Spleen (tissue), 11 donors: ENCODE measurements at regions not wholly inside any gene's neighbourhood (a gene's known extent, or its start where the extent isn't known, plus 50 kb on each side); places are given as distances from the start of the nearest gene placed in this dataset.

Experiments
- DNase-seq: peaks from one replicate; pipeline ENCODE4 v3.0.0-alpha.2; 2020
- H3K27ac ChIP-seq, 8 donors: fragments of 200-600 bp; sonication (generic) in 7 of 8; 1 replicate in 4 of 8; 2 replicates in 4 of 8; pipeline versions ENCODE4 v1.5.0 to v1.8.0; 2016 to 2021; ENCODE audit warnings: inconsistent platforms in 4 of 8, mild to moderate bottlenecking in 4 of 8, moderate library complexity in 1 of 8
- H3K27me3 ChIP-seq, 7 donors: fragments of 200-600 bp; sonication (generic) in 6 of 7; replicated peaks in 1 of 7; 1 replicate in 4 of 7; 2 replicates in 3 of 7; pipeline versions ENCODE4 v1.5.0 to v1.8.0; 2016 to 2021; ENCODE audit warnings: inconsistent platforms in 3 of 7, mild to moderate bottlenecking in 1 of 7
- H3K36me3 ChIP-seq, 6 donors: fragments of 200-600 bp; sonication (generic) in 5 of 6; 1 replicate in 4 of 6; 2 replicates in 2 of 6; pipeline versions ENCODE4 v1.5.0 to v1.8.0; 2016 to 2021; ENCODE audit warnings: inconsistent platforms in 2 of 6
- H3K4me1 ChIP-seq, 6 donors: fragments of 200-600 bp; sonication (generic) in 5 of 6; 1 replicate in 3 of 6; 2 replicates in 3 of 6; pipeline versions ENCODE4 v1.5.0 to v1.8.0; 2016 to 2021; ENCODE audit warnings: inconsistent platforms in 3 of 6
- H3K4me3 ChIP-seq, 8 donors: fragments of 200-600 bp; sonication (generic) in 7 of 8; 1 replicate in 4 of 8; 2 replicates in 4 of 8; pipeline versions ENCODE4 v1.5.0 to v1.8.0; 2016 to 2021; ENCODE audit warnings: inconsistent platforms in 4 of 8, mild to moderate bottlenecking in 4 of 8, moderate library complexity in 2 of 8
- H3K9me3 ChIP-seq, 8 donors: fragments of 200-600 bp; sonication (generic) in 7 of 8; 1 replicate in 4 of 8; 2 replicates in 4 of 8; pipeline versions ENCODE4 v1.5.0 to v1.8.0; 2016 to 2021; ENCODE audit warnings: inconsistent platforms in 4 of 8
- CTCF ChIP-seq, 11 experiments: fragments of 200-600 bp in 7 of 11; fragments of 450-650 bp in 4 of 11; sonication (generic) in 4 of 11; IDR thresholded peaks in 8 of 11; conservative IDR thresholded peaks in 3 of 11; 1 replicate in 7 of 11; 2 replicates in 4 of 11; pipeline versions ENCODE4 v1.4.0 to v1.8.0; 2016 to 2021; ENCODE audit warnings: antibody characterized with exemption in 11 of 11, inconsistent platforms in 4 of 11, mild to moderate bottlenecking in 1 of 11
- POLR2A ChIP-seq, 3 donors: fragments of 450-650 bp; IDR thresholded peaks; one replicate each; pipeline ENCODE4 v1.5.1; 2017; ENCODE audit warnings: antibody characterized with exemption in 3 of 3, mild to moderate bottlenecking in 1 of 3
- POLR2AphosphoS5 ChIP-seq, 3 donors: sonication (generic); formaldehyde crosslinking; IDR thresholded peaks; one replicate each; pipeline ENCODE4 v1.5.1; 2017; ENCODE audit warnings: antibody characterized with exemption in 3 of 3
- WGBS, 5 donors: extraction: QIAGEN DNeasy Blood & Tissue Kit in 3 of 5; methylation state at CpG; one replicate each; pipeline versions ENCODE4 v1.1.5 to v1.1.7; 2013 to 2018; 5-methylcytosine and 5-hydroxymethylcytosine counted together
- intact Hi-C: fragments of 100-400 bp; cut with DNase I; formaldehyde crosslinking; loops from one replicate; pipeline ENCODE4 v1.15.0; 2023; ENCODE audit warnings: low total_unique reads
- donor health status: healthy with polysubstance abuse.
- donor health status: DM: no; HTN: no; CAD: no; lungs with moderate emphysema.
- donor health status: DM: no; HTN: no; CAD: no.
- donor health status: Bipolar disorder and iron deficiency.
- donor health status: healthy.
- donor health status: DM: no; HTN: no; CAD: no.
- donor health status: DM: yes; HTN: yes; CAD: no.

DNA sequence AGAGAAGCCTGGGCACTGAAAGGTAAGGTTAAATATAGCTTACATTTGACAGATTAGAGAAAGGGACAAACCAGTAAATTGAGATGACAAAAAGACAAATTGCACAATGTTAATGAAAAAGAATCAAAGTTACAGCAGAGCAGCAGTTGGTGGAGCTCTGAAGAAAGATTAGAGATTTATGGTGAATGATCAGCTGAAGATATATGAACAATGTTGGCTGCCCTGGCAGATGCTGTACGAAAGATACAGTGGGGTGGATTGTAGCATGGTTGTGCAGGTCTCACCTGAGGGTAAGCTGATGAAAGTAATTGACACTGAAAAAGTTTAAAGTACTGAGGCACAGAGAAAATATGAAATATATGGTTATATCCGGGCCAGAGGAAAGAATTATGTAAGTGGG, 492.1 kb downstream of the ARHGEF28 start:
- no peak overlapping the region for H3K27ac ChIP-seq
- intact Hi-C loops: no loop called here
- TF ChIP-seq POLR2AphosphoS5 (IDR thresholded peaks at IDR 0.05) (no peak), POLR2A (IDR thresholded peaks at IDR 0.05) (no peak), CTCF (IDR thresholded peaks at IDR 0.05 in 8 of 11, conservative IDR thresholded peaks at IDR 0.05 in 3 of 11) (no peak)
- no peak for DNase-seq
- no peaks in the 10 kb centered on the region for H3K27me3 ChIP-seq
- no peaks in the 10 kb centered on the region for H3K4me1 ChIP-seq
- no peaks in the 10 kb centered on the region for H3K36me3 ChIP-seq
- H3K4me3 ChIP-seq: no peak overlapping the region
- H3K9me3 ChIP-seq: peaks cover 0 to 8% (median 0%) of the 10 kb centered on the region in 8 donors
- 38 to 92% (median 68%) methylated on average over 2 of the region's 2 CpGs for WGBS, 5 donors

DNA sequence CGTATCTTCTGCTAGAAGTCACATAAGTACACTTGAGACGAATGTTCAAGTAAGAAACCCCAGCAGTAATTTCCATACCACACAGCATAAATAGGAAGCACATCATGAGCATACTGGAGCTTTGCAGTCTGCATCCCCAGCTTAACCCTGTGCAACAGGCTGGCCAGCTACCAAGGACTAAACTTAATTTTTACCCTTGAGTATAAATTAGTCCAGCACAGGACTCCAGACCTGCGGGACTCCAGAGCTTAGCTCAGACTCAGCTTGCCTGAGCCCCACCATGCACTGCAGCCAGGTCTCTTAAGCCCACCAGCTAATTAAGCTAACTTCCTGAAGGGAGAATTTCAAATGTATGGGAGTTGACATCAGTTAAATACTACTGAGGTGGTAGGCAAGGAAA, 491.0 kb downstream of the ARHGEF28 start:
- intact Hi-C loops: no loop called here
- TF ChIP-seq POLR2AphosphoS5 (IDR thresholded peaks at IDR 0.05): no peak

DNA sequence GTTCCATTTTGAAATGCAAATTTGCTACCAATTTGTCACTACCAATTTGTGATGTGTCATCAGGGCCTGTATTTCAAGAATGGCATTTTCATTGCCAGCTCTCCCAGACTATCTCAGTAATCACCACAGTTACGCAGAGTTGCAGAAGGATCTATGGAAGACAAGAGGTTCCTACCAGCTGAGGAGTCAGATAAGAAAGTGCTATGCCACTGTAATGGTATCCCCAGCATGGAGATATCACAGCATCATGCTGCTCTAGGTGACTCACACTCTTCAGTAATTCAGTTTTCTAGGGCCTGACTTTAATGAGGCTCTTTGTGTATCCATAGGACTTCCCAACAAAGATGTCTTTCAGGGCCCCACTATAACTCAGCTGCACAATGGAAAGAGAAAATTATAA, 490.3 kb downstream of the ARHGEF28 start:
- no peaks in the 10 kb centered on the region for H3K36me3 ChIP-seq
- H3K4me3 ChIP-seq: no peak overlapping the region
- intact Hi-C loops: no loop called here
- H3K27ac ChIP-seq: no peak overlapping the region
- TF ChIP-seq POLR2AphosphoS5 (IDR thresholded peaks at IDR 0.05): no peak
- no peak for TF ChIP-seq POLR2A (IDR thresholded peaks at IDR 0.05)
- no peak for TF ChIP-seq CTCF (IDR thresholded peaks at IDR 0.05 in 8 of 11, conservative IDR thresholded peaks at IDR 0.05 in 3 of 11)
- WGBS, 5 donors: 89 to 98% (median 94%) methylated on average over 1 of the region's 1 CpG
- DNase-seq: no peak
- H3K4me1 ChIP-seq: no peaks in the 10 kb centered on the region
- no peaks in the 10 kb centered on the region for H3K27me3 ChIP-seq
- peaks cover 0 to 8% (median 0%) of the 10 kb centered on the region in 8 donors for H3K9me3 ChIP-seq

More for the DNA sequence above, 491.0 kb downstream of the ARHGEF28 start:
- no peak overlapping the region for H3K4me3 ChIP-seq
- no peaks in the 10 kb centered on the region for H3K27me3 ChIP-seq
- DNase-seq: no peak
- no peak overlapping the region for H3K27ac ChIP-seq
- peaks cover 0 to 8% (median 0%) of the 10 kb centered on the region in 8 donors for H3K9me3 ChIP-seq
- no peaks in the 10 kb centered on the region for H3K4me1 ChIP-seq
- 60 to 87% (median 71%) methylated on average over 3 of the region's 3 CpGs for WGBS, 5 donors
- no peaks in the 10 kb centered on the region for H3K36me3 ChIP-seq

DNA sequence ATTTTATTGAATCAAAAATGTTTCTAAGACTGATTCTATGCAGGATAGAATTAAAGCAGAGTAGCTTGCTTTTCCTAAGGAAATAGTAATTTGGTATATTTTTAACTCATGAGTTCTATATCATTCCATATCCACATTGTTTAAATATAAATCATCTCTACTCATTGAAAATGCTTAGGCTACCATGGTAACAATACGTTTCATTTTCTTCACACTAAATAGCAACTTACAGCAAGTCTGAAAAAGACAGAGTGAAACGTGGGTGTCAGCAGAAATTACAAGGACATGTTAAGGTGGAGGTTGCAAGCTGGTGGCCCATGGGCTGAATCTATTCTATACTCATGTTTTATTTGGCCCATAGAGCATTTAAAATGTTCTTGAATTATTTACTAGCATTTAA, 487.9 kb downstream of the ARHGEF28 start:
- 39 to 58% (median 56%) methylated on average over 2 of the region's 2 CpGs for WGBS, 5 donors
- Histone ChIP-seq H3K4me3 (no peak overlapping the region), H3K27ac (no peak overlapping the region), H3K4me1 (no peaks in the 10 kb centered on the region), H3K36me3 (no peaks in the 10 kb centered on the region), H3K27me3 (no peaks in the 10 kb centered on the region), H3K9me3 (peaks cover 0 to 8% (median 0%) of the 10 kb centered on the region in 8 donors)
- intact Hi-C loops: no loop called here
- TF ChIP-seq CTCF (IDR thresholded peaks at IDR 0.05 in 8 of 11, conservative IDR thresholded peaks at IDR 0.05 in 3 of 11) (no peak), POLR2A (IDR thresholded peaks at IDR 0.05) (no peak), POLR2AphosphoS5 (IDR thresholded peaks at IDR 0.05) (no peak)
- DNase-seq: no peak

GRCh38 chr5:74113196-74113540, 487.2 kb downstream of the ARHGEF28 start:
- TF ChIP-seq POLR2AphosphoS5 (IDR thresholded peaks at IDR 0.05) (no peak), CTCF (IDR thresholded peaks at IDR 0.05 in 8 of 11, conservative IDR thresholded peaks at IDR 0.05 in 3 of 11) (no peak), POLR2A (IDR thresholded peaks at IDR 0.05) (no peak)
- intact Hi-C loops: no loop called here
- Histone ChIP-seq H3K4me3 (no peak overlapping the region), H3K36me3 (no peaks in the 10 kb centered on the region), H3K9me3 (peaks cover 0 to 2% (median 0%) of the 10 kb centered on the region in 8 donors), H3K4me1 (no peaks in the 10 kb centered on the region), H3K27ac (no peak overlapping the region), H3K27me3 (no peaks in the 10 kb centered on the region)
- DNase-seq: no peak
- WGBS, 5 donors: 69 to 84% (median 78%) methylated on average over 1 of the region's 1 CpG
